HG03097 (cell line): ENCODE measurements at regions not wholly inside any gene's neighbourhood (a gene's known extent, or its start where the extent isn't known, plus 50 kb on each side); places are given as distances from the start of the nearest gene placed in this dataset.

ENCODE experiments used
- ATAC-seq: cut with Tn5 transposase; IDR thresholded peaks from one replicate; pipeline ENCODE4 v1.9.1; 2021; ENCODE audit not compliant: unreplicated experiment, low FRiP score

DNA sequence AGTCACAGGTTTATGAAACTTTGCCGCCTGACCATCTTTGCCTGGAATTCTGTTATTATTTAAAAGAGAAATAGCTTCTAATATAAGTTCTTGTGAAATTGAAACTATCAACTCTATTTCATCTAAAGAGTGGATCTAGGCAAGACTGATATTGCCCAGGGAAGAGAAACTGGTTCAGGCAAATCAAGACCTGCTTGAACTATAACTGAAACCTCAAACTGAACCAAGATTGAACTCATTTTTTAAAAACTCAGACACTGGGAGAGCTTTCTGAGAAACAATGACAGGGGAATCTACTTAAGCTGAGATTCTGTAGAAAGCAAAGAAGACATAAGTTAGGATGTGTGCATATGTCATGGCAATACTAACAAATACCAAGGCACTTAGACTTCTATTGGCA is 815.8 kb downstream of the BRINP1 start:
- ATAC-seq: no peak

DNA sequence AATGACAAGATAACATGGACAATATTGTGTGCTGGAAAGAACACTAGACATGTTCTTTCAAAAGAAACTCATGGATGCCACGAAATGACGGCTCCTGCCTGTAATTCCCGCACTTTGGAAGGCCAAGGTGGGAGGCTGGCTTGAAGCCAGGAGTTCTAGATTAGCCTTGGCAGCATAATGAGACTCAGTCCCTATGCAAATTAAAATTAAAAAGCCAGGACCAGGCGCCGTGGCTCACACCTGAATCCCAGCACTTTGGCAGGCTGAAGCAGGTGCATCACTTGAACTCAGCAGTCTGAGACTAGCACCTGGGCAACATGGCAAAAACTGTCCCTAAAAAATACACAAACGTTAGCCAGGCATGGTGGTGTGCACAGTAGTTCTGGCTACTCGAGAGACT is 814.2 kb downstream of the BRINP1 start:
- ATAC-seq: no peak

DNA sequence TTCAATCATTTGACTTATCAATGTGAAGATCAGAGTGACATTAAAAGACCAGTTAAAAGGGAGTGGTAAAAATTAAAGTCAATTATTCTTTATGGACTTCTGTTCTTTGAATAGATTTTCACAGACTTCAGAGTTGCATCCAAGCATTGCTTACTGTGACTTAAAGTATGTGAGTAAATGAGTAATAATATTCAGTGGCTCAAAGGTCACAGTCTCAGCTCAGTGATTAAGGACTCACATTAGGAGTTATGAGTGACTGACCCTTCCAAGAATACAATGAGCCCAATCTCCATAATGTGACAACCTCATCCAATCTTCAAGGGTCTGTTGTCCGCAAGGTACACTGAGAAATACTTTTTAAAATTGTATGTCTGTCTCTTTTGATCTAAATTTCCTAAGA is 811.2 kb downstream of the BRINP1 start:
- ATAC-seq: no peak

DNA sequence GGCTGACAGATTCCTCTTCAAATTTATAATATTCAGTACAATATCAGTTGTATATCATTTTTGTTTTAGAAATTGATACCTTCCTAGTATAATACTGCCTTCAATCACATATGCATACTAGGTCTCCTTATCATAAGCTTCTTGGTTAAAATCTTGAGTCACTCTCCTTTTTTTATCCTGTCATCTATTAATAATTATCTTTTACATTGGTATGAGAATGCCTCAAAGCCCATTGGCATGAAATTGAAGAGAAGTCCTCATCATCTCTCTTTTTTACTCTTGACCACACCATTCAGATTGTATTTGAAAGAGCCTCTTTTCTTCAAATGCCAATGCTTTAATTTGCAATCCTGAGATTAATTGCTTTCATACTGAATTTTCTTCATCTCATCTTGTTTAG is 810.3 kb downstream of the BRINP1 start:
- no peak for ATAC-seq

DNA sequence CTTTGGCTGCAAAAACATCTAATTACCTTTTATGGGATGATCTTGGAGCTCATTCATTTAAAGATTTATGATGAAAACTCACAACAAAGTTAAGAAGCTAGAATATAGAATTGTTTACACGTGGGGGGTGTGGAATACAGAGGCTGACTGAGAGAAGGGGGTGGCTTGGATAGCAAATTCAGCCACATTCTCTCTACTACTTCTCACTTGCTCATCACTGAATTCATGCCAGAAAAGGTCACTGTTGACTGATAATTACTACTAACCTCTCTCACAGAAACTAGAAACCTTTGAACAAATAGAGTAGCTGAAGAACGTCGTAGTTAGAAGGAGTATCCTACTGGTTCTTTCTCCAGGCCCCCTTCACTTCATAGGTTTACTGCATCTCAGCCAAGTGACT is 808.2 kb downstream of the BRINP1 start:
- no peak for ATAC-seq

DNA sequence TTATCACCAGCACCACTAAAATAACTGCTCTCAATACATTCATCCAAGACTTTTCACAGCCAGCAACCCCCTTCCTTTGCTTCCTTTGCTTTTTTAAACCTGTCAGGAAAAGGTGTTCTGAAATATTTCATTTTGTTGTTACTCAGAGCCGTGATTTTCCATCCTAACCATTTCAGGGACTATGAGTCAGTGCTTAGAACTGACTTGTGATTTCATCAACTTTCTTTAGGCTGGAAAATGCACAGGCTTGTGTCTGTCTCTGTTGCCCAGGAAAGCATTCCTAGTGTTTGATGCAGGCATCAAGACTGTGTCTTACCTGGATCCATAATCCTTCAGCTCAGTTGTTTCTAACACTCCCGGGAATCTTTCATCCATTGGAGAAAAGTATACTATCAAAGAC is 805.6 kb downstream of the BRINP1 start:
- no peak for ATAC-seq

DNA sequence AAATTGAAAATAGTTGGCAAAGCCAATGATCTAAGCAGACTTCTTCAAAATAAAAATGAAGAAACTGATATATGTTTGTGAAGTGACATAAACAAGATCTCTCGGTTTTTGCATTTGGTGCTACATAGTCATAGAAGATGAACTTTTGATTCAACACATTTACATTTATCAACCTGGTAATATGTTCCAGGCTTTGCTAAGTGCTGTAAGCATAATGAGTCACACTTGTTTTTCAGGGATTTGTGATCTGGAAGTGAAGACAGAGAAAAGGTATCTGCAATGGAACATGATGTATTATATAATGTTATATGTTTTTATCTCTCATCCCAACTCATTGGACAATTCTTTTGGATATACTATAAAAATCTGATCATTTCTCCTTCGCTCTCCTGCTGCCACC is 801.4 kb downstream of the BRINP1 start:
- no peak for ATAC-seq

DNA sequence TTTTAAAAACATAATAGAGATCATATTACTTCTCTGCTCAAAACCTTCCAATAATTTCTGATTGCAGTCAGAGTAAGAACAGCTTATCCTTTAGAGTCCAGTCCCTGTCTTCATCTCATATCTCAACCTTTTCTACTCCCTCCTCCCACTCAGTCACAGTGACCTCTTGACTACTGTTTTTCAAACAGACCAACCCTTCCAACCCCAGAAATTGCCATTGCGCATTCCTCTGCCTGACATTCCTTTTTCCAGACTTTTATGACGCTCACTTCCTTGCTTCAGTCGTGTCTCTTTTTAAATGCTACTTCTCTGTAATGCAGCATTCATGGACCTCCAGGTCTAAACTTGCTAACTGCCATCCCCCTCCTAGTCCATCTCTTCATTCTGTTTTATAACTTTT is 800.5 kb downstream of the BRINP1 start:
- ATAC-seq: no peak

DNA sequence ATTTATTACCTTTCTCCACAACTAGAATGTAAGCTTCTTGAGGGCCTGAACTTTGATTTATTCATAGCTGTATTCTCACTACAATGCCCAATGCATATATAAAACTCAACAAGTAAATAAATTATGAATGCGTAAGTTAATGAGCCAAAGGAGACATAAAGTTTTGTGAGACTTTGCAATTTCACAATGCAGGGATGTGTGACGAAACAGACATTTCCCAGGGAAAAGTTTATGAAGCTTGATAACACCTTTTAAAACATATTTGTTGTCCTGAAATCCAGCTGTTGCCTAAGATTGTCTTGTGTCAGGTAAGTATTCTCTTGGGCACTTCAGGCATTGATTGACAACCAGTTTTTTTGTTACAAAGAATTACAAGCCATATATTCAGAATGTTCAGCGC is 800.1 kb downstream of the BRINP1 start:
- ATAC-seq: no peak

DNA sequence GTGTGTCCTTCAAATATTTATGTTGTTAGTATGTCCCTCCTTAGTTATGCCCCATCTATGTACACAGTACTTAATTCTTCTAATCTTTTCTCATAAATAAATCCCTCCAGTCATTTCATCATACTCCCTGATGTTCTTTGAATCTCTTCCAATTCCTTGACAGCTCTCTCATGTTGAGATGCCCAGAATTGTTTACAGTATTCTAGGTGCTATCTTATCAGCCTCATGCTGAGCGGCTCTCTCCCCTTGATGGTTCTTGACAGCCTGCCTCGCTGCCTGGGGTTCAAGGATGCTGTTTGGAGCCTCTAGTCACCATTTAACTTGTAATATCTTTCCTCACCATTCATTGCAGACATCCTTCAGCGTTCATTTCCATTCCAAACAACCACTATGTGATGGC is 799.2 kb downstream of the BRINP1 start:
- ATAC-seq: no peak

DNA sequence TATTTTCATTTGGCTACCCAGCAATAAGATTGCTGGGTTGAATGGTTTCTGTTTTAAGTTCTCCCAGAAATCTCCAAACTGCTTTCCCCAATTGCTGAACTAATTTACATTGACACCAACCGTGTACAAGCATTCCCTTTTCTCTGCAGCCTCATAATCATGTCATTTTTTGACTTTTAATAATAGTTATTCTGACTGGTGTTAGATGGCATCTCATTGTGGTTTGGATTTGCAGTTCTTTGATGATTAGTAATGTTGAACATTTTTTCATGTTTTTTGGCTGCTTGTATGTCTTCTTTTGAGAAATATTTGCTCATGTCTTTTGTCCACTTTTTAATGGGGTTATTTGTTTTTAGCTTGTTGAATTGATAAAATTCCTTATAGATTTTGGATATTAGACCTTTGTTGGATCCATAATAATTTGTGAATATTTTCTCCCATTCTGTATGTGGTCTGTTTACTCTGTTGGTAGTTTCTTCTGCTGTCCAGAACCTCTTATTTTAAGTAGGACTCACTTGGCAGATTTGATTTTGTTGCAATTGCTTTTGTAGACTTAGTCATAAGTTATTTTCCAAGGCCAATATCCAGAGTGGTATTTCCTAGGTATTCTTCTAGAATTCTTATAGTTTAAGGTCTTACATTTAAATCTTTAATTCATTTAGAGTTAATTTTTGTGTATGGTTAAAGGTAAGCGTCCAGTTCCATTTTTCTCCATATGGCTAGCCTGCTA is 793.7 kb downstream of the BRINP1 start:
- ATAC-seq: no peak

DNA sequence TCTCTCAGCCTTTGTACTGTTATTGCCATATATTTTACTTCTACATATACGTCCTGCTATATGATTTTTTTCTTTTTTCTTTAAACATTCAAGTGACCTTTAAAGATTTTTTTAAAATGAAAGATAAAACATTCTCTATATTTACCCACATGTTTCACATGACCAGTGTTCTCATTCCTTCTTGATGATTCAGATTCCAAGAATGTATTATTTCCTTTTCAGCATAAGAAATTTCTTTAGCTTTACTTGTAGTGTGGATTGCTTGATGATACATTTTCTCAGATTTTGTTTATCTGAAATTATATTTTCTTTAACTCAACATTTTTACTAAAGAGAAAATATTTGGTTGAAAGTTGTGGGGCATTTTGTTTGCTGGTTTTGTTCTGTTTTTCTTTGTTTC is 792.1 kb downstream of the BRINP1 start:
- ATAC-seq: no peak

DNA sequence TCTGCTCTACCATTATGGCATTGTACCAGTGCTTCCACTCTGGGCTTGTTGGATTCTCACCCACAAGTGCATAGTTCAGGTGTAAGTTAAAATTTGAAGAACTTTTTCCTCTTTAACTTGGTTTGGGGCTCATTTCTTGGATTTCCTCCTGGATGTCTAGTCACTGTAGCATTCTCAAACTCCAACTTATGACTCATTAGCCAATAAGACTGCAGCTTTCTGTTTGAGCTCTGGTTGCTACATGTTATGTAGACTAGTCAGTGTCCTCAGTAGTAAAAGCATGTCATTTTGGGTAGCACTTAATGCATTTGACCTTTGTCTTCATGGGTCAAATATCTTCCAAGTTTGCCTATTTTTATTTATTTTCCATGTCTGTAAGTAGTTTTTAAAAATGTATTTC is 790.8 kb downstream of the BRINP1 start:
- ATAC-seq: no peak

DNA sequence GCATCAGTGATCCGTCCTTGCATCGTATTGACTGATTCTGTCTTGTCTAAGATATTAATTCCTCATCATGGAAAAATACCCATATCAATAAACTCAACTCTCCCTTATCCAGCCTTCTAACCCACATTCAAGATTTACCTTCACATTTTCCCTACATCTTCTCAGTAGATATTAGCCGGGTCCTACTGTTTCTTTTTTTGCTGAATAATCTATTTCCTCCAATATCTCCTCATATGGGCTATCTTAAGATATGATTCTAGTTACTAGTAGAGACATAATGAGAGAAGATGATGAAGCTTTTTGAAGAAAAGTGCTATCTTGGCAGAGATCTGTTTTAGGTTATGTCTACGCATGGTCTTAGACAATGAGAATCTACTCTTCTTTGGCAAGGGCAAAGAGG is 785.8 kb downstream of the BRINP1 start:
- ATAC-seq: no peak

DNA sequence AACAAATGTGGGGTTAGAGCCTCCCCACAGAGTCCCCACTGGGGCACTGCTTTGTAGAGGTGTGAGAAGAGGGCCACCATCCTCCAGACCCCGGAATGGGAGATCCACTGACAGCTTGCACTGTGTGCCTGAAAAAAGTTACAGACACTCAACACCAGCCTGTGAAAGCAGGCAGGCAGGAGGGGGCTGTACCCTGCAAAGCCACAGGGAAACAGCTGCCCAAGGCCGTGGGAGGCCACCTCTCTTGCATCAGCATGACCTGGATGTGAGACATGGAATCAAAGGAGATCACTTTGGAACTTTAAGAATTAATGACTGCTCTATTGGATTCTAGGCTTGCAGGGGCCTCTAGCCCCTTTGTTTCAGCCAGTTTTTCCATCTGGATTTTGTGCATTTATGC is 782.3 kb downstream of the BRINP1 start:
- ATAC-seq: no peak

DNA sequence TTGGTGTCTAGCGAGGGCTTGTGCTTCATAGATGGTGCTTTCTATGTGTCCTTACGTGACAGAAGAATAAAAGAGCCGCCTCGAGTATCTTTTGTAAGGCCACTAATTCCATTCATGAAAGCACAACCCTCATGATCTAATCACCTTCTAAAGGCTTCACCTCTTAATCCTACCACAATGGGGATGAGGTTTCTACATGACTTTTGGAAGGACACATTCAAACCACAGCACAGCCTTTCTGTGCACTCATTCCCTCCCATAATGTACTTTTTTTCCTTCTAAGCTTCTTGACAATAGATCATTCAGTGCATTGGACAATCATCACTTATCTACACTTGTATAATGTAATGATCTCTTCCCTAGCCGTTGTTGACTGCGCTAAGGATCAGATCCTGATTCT is 774.8 kb downstream of the BRINP1 start:
- ATAC-seq: no peak

DNA sequence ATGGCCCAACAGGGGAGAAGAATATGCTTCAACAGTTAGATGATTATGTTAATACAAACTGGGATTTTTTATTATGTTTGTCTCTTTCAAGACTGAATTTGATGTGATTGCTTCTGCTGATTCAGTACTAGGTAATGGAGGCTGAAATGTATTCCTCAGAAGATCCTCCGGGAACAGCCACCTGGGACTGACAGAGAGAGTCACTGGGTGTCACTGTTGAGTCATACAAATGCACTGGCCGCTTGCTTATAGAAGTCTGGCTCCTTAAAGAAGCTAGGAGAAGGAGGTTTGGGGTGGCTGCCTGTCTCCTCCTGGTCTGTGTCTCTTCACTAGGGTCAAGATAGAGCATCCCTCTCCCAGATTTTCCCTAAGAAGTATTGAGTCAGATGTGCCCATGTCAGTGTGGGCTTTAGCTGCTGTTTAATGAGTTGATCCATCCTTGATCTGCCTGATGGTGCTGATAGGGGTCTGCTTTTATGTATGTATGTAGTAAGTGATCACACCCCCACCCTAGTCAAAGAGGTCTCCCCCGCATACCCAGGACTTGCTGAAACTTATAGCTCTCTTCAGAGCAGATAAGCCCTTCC is 773.4 kb downstream of the BRINP1 start:
- ATAC-seq: no peak

DNA sequence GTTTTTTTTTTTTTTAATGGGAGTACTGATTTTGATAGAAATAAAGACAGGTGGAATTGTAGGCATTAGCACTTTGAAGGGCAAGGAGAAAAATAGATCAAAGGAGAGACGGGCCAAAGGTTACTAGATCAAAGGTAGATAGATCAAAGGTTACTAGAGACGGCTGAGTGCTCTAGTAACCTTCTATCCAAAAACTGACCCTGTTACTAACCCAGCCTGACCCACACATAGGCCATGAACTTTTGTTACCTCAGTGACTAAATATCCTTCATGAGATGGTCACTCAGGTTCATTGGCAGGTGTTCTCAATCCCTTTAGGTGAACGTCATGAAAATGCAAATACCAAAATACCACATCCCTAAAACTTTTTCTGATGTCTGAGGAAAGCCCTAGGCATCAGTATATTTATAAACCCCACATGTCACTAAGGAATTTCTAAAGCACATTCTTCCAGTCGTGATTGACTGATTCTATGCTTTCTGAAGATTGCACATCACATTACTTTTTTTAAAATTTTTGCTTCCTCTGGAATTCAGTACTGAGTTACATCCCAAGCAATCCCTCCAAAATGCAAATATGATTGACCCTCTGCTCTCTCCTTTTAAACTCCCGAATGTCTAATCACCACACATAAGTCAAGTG is 772.7 kb downstream of the BRINP1 start:
- ATAC-seq: no peak

DNA sequence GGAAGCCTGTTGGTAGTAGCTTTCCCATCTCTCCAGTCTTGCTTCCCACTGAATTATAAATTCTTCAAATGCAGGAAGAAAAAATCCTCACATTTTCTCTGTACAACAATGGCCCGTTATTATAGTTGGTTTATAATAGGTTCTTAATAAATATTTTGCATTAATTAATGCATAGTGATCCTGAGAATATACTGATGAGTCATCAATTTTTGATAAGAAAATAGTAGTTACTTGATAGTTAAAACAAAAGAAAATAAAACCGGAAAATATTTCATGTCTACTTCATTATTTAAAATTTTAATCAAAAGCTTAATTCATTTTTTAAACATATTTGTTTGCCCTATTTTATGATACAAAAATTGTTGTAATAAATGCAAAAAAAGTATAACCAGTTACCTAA is 762.6 kb downstream of the BRINP1 start:
- no peak for ATAC-seq

DNA sequence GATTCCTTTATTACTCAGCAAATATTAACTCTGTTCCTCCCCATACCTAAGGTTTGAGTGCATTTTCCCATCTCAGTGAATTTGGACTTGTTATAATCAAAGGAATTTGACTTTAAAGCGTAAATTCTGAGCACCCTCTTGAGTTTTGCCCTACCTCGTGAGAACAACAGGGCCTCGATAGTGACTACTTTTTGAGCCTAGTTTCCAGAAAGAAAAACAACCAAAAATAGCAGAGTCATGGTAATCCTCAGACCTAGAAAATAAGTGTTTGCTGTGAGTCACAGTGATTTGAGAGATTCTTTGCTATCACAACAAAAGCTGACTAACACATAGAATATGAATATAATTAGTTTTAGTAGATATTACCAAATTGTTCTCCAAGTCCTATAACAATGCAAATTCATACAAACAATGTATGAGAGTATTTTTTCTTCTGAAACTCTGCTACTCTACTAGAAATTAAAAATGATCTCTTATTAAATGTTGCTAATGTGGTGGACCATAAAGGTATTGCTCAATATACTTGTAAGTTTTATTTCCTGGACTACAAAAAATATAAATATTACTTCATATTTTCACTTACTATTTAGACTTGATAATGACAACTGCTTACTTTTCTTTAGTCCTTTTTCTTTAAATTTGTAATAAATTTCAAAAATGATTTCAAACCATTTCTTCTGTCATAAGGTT is 759.7 kb downstream of the BRINP1 start:
- no peak for ATAC-seq

DNA sequence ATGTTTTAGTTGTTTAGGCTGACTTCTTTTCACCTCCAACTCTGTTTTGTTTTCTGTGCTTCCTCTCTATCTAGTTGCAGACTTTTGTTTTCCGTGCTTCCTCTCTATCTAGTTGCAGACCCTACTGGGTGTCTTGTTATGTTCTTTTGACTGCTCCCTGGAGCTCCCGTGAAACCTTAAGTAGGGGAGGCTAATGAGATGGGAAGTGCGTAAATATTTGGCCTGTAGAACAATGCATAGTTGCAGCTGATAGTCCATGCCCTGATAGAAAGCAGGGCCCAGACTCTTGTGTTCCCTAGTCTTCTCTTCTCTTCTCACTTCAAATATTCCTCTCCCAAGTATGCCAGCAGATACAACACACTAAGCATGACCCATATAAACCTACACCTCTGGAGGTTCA is 757.0 kb downstream of the BRINP1 start:
- no peak for ATAC-seq

DNA sequence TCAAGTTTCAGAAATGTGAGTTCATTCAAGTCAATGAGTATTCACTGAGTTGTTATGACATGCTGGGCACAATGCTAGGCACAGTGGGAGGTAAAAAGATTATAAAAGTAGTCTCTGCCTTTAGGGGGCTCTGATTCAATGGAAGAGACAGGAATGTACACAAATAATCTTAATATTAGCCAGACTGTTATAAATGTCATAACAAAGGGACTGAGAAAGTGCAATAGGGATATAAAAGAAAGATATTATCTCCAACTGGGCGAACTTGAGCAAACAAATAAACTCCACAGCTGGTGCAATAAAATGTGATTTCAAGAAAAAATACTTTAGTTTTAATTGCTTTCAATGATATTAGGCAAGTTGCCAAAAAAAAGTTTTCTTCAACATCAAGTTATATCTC is 755.2 kb downstream of the BRINP1 start:
- no peak for ATAC-seq
